ENCODE measurements at regions not wholly inside any gene's neighbourhood (a gene's known extent, or its start where the extent isn't known, plus 50 kb on each side); places are given as distances from the start of the nearest gene placed in this dataset.
A peak's percentile ranks its signal among the peaks of the same experiment; 100 is the strongest.

- DNase-seq, result no peak
Observed at GRCh38 chr1:88188038-88188437, 496.0 kb upstream of the PKN2 start.

GRCh38 chr1:88189525-88189924 lies 494.5 kb upstream of the PKN2 start:
- no peak for DNase-seq

GRCh38 chr1:88191917-88192316 lies 492.2 kb upstream of the PKN2 start:
- peak; percentile 42 for DNase-seq

GRCh38 chr1:88194542-88194941 lies 489.5 kb upstream of the PKN2 start:
- DNase-seq, result no peak

GRCh38 chr1:88200545-88200944 lies 483.5 kb upstream of the PKN2 start:
- no peak for DNase-seq

GRCh38 chr1:88204111-88204510 lies 480.0 kb upstream of the PKN2 start:
- DNase-seq, result no peak

GRCh38 chr1:88204612-88205167 lies 479.4 kb upstream of the PKN2 start:
- no peak for DNase-seq

- no peak for DNase-seq
Observed at GRCh38 chr1:88208389-88208788, 475.7 kb upstream of the PKN2 start.

GRCh38 chr1:88210103-88210787 lies 473.8 kb upstream of the PKN2 start:
- DNase-seq, result no peak

- DNase-seq, result no peak
Observed at GRCh38 chr1:88216441-88216840, 467.6 kb upstream of the PKN2 start.

GRCh38 chr1:88217386-88217785 lies 466.7 kb upstream of the PKN2 start:
- DNase-seq, result no peak

- no peak for DNase-seq
Observed at GRCh38 chr1:88219521-88219920, 464.6 kb upstream of the PKN2 start.

- no peak for DNase-seq
Observed at GRCh38 chr1:88221411-88221810, 462.7 kb upstream of the PKN2 start.

- no peak for DNase-seq
Observed at GRCh38 chr1:88224906-88225305, 459.2 kb upstream of the PKN2 start.

- DNase-seq, result no peak
Observed at GRCh38 chr1:88228114-88228513, 456.0 kb upstream of the PKN2 start.

GRCh38 chr1:88230126-88230525 lies 453.9 kb upstream of the PKN2 start:
- no peak for DNase-seq

- DNase-seq, result no peak
Observed at GRCh38 chr1:88237058-88237457, 447.0 kb upstream of the PKN2 start.

GRCh38 chr1:88239205-88239604 lies 444.9 kb upstream of the PKN2 start:
- DNase-seq, result no peak

GRCh38 chr1:88247666-88248065 lies 436.4 kb upstream of the PKN2 start:
- no peak for DNase-seq

- DNase-seq, result no peak
Observed at GRCh38 chr1:88250915-88251314, 433.2 kb upstream of the PKN2 start.

- no peak for DNase-seq
Observed at GRCh38 chr1:88252745-88253144, 431.3 kb upstream of the PKN2 start.

GRCh38 chr1:88265606-88266005 lies 418.5 kb upstream of the PKN2 start:
- DNase-seq, result no peak

- no peak for DNase-seq
Observed at GRCh38 chr1:88266051-88266450, 418.0 kb upstream of the PKN2 start.

- DNase-seq, result no peak
Observed at GRCh38 chr1:88272216-88272615, 411.9 kb upstream of the PKN2 start.

- no peak for DNase-seq
Observed at GRCh38 chr1:88274431-88274830, 409.6 kb upstream of the PKN2 start.
